ENCODE measurements at regions not wholly inside any gene's neighbourhood (a gene's known extent, or its start where the extent isn't known, plus 50 kb on each side); places are given as distances from the start of the nearest gene placed in this dataset.

DNA sequence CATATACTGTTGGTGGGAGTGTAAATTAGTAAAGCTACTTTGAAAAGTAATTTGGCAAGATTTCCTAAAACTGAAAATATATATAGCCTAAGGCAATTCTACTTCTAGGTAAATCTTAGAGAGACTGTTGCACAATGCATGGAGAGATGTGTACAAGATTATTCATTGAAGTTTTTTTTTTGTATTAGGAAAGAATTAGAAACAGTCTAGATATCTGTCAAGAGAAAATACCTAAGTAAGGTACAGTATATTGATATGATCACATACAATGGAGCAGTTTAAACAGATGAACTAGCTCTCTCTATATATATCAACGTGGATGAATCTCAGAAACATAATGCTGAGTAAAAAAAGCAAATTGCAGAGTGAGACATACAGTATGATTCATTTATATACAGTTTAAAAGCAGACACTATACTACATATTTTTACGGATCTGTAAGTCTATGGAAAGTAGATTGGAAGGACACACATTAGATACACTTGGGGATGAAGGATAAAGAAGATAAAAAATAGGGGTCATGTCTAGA is 59.3 kb upstream of the ACVR1 start:
- TF ChIP-seq CTCF (IDR thresholded peaks at IDR 0.05; ENCODE audit: insufficient read depth, low read length) (no peak), POLR2AphosphoS5 (IDR thresholded peaks at IDR 0.05; ENCODE audit: low read depth) (no peak), GABPA (IDR thresholded peaks at IDR 0.05; ENCODE audit: low read depth) (no peak)
- TF ChIP-seq, protein P1, sequence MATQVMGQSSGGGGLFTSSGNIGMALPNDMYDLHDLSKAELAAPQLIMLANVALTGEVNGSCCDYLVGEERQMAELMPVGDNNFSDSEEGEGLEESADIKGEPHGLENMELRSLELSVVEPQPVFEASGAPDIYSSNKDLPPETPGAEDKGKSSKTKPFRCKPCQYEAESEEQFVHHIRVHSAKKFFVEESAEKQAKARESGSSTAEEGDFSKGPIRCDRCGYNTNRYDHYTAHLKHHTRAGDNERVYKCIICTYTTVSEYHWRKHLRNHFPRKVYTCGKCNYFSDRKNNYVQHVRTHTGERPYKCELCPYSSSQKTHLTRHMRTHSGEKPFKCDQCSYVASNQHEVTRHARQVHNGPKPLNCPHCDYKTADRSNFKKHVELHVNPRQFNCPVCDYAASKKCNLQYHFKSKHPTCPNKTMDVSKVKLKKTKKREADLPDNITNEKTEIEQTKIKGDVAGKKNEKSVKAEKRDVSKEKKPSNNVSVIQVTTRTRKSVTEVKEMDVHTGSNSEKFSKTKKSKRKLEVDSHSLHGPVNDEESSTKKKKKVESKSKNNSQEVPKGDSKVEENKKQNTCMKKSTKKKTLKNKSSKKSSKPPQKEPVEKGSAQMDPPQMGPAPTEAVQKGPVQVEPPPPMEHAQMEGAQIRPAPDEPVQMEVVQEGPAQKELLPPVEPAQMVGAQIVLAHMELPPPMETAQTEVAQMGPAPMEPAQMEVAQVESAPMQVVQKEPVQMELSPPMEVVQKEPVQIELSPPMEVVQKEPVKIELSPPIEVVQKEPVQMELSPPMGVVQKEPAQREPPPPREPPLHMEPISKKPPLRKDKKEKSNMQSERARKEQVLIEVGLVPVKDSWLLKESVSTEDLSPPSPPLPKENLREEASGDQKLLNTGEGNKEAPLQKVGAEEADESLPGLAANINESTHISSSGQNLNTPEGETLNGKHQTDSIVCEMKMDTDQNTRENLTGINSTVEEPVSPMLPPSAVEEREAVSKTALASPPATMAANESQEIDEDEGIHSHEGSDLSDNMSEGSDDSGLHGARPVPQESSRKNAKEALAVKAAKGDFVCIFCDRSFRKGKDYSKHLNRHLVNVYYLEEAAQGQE (IDR thresholded peaks at IDR 0.05; ENCODE audit: insufficient replicate concordance, low read depth) = no peak

All from HL-60 (cell line).